Immature natural killer cell (primary cell): ENCODE measurements at regions not wholly inside any gene's neighbourhood (a gene's known extent, or its start where the extent isn't known, plus 50 kb on each side); places are given as distances from the start of the nearest gene placed in this dataset.

Source experiments
- DNase-seq, 3 donors: peaks; one replicate each; pipeline ENCODE4 v3.0.0; 2022; ENCODE audit warnings: mixed read lengths in 1 of 3
- H3K27ac Mint-ChIP-seq, 6 donors: one replicate each; pipeline ENCODE4 v1.8.0; 2020; ENCODE audit warnings: mixed read lengths in 6 of 6, mild to moderate bottlenecking in 5 of 6, inconsistent platforms in 4 of 6, moderate library complexity in 3 of 6
- H3K27me3 Mint-ChIP-seq, 3 donors: one replicate each; pipeline ENCODE4 v1.8.0; 2020 to 2021; ENCODE audit warnings: low read depth in 3 of 3, mild to moderate bottlenecking in 3 of 3, mixed read lengths in 3 of 3, moderate library complexity in 3 of 3, inconsistent platforms in 1 of 3
- H3K36me3 Mint-ChIP-seq, 3 donors: one replicate each; pipeline ENCODE4 v1.8.0; 2020; ENCODE audit warnings: mixed read lengths in 3 of 3, inconsistent platforms in 2 of 3, mild to moderate bottlenecking in 2 of 3
- H3K4me1 Mint-ChIP-seq, 2 donors: one replicate each; pipeline ENCODE4 v1.8.0; 2020; ENCODE audit warnings: inconsistent platforms in 2 of 2, mild to moderate bottlenecking in 2 of 2, mixed read lengths in 2 of 2, moderate library complexity in 1 of 2
- H3K4me3 Mint-ChIP-seq, 5 donors: one replicate each; pipeline ENCODE4 v1.8.0; 2020; ENCODE audit warnings: mild to moderate bottlenecking in 5 of 5, mixed read lengths in 5 of 5, inconsistent platforms in 3 of 5, moderate library complexity in 3 of 5
- H3K9me3 Mint-ChIP-seq, 6 donors: one replicate each; pipeline ENCODE4 v1.8.0; 2020; ENCODE audit warnings: mild to moderate bottlenecking in 6 of 6, mixed read lengths in 6 of 6, inconsistent platforms in 4 of 6, moderate library complexity in 3 of 6

DNA sequence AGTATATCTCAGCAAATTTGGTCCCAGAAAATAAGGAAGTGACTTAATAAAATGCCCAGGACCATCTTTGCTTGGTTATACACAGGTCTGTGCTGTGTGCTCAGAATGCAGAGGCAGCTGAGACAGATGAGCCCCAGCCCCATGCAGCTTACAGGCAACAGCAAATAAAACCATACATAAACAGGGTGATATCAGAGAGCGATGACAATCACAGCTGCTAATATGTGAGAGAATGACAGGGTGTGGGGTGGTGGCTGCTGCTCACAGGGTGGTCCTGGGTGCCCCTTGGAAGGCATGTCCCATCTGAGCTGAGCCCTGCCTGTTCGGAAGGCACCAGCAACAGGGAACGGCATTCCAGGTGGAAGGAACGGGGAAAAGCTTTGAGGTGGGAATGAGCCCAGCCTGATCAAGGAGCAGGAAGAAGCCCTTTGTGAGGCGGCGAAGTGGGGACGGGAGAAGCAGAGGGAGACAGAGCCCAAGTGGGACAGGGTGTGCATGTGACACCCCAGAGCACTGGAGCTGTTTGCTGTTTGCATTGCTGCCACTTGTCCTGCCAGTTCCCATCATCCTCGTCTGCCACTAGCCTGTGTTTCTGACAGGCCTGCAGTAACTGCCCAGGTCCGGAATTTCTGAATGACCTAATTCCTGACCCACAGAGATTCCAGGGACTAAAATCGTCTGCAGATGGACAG lies 150.5 kb downstream of the KATNIP start:
- DNase-seq = no peak
- Mint-ChIP-seq H3K36me3 (peaks cover 6 to 41% (median 32%) of the 10 kb centered on the region in 3 donors), H3K27me3 (no peaks in the 10 kb centered on the region), H3K27ac (no peak overlapping the region), H3K4me1 (no peaks in the 10 kb centered on the region), H3K4me3 (no peak overlapping the region), H3K9me3 (no peaks in the 10 kb centered on the region)

DNA sequence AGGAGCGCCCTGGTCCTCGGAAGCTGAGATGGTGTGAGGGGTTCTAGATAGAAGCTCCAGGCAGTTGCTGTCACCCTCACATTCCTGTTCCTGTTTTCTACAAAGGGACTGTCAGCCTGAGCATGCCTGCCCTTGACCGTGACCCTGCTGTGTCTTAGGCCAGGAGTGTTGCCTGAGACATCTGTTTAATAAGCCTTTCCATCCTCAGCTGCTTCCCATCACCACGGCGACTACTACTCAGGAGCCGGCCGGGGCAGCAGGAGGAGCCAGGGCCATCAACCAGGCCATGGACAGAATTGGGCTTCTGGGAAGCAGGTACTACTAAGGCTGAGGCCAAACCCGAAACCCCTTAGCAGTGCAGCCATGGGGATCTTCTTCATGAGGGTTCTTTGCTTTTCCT lies 151.4 kb downstream of the KATNIP start:
- no peak overlapping the region for H3K27ac Mint-ChIP-seq
- H3K4me1 Mint-ChIP-seq = no peaks in the 10 kb centered on the region
- no peaks in the 10 kb centered on the region for H3K27me3 Mint-ChIP-seq
- H3K9me3 Mint-ChIP-seq = no peaks in the 10 kb centered on the region
- H3K36me3 Mint-ChIP-seq = peaks cover 6 to 40% (median 31%) of the 10 kb centered on the region in 3 donors
- no peak overlapping the region for H3K4me3 Mint-ChIP-seq
- no peak for DNase-seq

DNA sequence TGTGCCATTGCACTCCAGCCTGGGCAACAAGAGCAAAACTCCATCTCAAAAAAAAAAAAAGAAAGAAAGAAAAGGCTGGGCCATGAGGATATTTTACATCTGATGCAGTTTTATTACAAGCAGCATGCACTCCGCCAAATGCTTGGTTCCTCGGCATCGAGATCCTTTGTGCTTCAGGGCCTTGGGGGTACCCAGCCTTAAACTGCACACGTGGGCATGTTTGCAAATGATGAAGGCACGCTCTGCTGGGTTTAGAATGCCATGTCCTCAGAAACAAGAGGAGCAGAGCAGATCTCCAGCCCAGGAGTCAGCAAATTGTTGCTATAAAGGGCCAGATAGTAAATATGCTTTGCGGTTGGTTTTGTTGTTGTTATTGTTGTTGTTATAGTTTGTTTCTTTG lies 153.2 kb downstream of the KATNIP start:
- Mint-ChIP-seq H3K4me1 (no peaks in the 10 kb centered on the region), H3K36me3 (peaks cover 6 to 32% (median 22%) of the 10 kb centered on the region in 3 donors), H3K9me3 (no peaks in the 10 kb centered on the region), H3K27me3 (no peaks in the 10 kb centered on the region), H3K27ac (no peak overlapping the region), H3K4me3 (no peak overlapping the region)
- no peak for DNase-seq

DNA sequence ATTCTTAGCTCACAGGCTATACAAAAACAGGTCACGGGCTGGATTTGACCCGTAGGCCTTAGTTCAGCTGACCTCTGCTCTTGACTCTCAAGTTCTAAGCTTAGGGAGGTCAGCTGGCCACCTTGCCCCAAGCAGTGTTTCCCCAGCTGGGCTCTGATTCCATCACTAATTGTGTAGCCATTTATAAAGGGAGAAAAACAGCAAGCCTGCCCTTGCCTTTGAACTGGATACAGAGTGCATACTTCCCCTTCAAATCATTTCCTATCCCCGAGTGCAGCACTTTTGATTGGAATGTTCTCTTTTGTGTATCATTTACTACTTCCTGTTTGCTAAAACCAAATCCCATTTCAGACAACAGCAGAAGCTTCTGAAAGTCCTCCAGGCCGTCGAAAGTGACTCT lies 153.6 kb downstream of the KATNIP start:
- Mint-ChIP-seq H3K4me1 (no peaks in the 10 kb centered on the region), H3K27ac (no peak overlapping the region), H3K9me3 (no peaks in the 10 kb centered on the region), H3K4me3 (no peak overlapping the region), H3K36me3 (peaks cover 6 to 33% (median 22%) of the 10 kb centered on the region in 3 donors), H3K27me3 (no peaks in the 10 kb centered on the region)
- no peak for DNase-seq

DNA sequence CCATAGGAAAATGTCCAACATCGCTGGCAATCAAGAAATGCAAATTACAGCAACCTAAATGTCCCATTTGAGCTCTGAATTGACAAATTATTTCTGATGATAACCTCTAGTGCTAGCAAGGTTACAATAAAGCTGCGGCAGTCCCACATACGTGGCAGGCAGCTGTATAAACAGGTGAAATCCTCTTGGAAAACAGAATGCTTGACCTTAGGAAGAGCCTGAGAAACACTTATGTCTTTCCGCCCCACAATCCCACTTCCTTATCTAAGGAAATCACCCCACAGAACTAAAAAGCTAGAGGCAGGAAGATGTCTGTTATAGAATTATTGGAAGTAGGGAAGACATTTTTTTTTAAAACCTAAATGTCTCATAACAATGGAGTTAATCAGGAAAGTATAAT lies 154.3 kb downstream of the KATNIP start:
- H3K4me3 Mint-ChIP-seq = no peak overlapping the region
- no peaks in the 10 kb centered on the region for H3K4me1 Mint-ChIP-seq
- H3K27ac Mint-ChIP-seq = no peak overlapping the region
- no peaks in the 10 kb centered on the region for H3K27me3 Mint-ChIP-seq
- H3K9me3 Mint-ChIP-seq = no peaks in the 10 kb centered on the region
- no peak for DNase-seq
- H3K36me3 Mint-ChIP-seq = peaks cover 2 to 31% (median 18%) of the 10 kb centered on the region in 3 donors

DNA sequence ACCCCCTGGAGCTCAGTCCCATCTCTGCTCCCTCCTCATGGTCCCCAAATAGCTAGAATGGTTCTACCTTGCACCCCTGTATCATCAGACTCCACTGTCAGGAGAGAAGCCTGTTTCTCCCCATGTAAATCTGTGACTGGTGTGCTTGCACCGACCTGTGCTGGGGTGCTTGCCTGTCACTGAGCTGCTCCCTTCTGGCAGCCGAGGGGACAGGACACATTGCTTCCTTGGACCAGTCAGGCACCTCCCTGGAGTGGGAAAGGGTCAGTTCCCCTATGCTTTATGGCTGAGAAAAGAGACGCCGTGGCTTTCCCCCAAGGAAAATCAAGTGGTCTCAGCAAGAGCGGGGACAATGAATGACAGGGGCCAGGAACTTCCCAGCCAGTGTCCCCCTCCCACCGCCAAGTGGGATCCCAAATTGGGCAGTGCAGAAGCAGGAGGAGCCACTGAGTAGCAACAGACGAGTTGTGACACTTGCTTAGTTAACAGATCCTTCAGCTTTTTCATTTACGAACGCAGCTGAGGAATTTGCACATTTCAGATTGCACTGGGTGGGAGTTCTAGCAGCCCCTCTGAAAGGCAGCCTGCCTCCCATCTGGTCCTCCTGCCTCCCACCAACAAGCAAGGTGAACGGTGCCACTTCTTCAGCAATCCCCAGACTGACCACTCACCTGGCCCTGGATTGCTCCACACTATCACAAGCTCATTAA lies 156.4 kb downstream of the KATNIP start:
- no peaks in the 10 kb centered on the region for H3K9me3 Mint-ChIP-seq
- H3K36me3 Mint-ChIP-seq = peaks cover 5 to 24% (median 11%) of the 10 kb centered on the region in 3 donors
- no peaks in the 10 kb centered on the region for H3K27me3 Mint-ChIP-seq
- no peak overlapping the region for H3K4me3 Mint-ChIP-seq
- H3K27ac Mint-ChIP-seq = no peak overlapping the region
- H3K4me1 Mint-ChIP-seq = no peaks in the 10 kb centered on the region
- no peak for DNase-seq

DNA sequence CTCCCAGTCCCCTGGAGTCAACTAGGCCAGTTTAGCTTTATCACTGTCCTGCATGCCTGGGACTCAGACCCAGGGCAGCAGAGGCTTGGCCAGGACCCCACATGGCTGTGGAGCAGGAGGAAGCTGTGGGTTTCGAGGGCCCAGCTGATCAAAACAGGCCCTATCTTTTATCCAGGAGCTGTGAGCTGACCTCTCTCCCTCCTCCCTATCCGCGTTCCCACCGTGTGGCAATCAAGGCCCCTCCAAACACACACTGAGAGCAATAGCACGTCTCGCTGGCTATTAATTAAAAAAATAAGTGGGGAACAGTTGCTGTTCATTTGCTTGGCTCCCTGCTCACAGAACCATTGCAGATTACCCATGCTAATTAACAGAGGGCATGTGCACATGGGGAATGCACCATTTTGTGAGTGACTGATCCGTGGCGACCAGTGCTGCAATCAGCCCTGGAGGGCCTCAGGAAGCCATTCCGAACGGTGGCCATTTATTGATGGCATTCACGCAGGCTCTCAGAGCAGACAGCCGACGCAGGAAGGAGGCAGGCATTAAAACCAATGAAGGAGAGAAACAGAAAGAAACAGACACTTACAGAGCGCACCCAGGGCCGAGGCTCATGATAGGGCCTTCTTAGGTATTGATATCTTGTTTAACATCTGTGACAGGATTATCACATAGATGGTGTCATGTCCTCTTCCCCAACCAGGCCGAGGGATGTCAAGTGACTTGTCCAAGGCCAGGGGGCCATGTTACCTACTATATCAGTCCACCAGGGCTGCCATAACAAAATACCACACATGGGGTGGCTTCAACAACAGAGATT lies 157.1 kb downstream of the KATNIP start:
- Mint-ChIP-seq H3K27me3 (no peaks in the 10 kb centered on the region), H3K9me3 (no peaks in the 10 kb centered on the region), H3K27ac (no peak overlapping the region), H3K4me1 (no peaks in the 10 kb centered on the region), H3K4me3 (no peak overlapping the region), H3K36me3 (peaks cover 6 to 22% (median 7%) of the 10 kb centered on the region in 3 donors)
- no peak for DNase-seq

DNA sequence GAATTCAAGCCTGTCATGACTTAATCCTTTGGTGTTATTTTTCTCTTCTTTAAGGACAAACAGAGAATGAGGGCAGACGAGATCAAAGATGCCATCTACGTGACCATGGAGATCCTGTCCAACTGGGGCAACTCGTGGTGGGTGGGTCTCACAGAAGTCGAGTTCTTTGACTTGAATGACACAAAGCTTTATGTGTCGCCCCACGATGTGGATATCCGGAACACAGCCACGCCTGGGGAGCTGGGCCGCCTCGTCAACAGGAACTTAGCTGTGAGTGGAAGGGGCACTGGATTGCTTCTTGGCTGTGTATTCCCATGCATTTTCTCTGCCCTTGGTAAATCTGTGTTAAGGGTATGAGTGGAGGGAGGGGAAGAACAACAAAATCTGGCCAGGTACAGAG lies 158.7 kb downstream of the KATNIP start:
- no peaks in the 10 kb centered on the region for H3K9me3 Mint-ChIP-seq
- no peak overlapping the region for H3K27ac Mint-ChIP-seq
- peaks cover 6 to 21% (median 12%) of the 10 kb centered on the region in 3 donors for H3K36me3 Mint-ChIP-seq
- peaks cover 0 to 1% (median 0%) of the 10 kb centered on the region in 3 donors for H3K27me3 Mint-ChIP-seq
- DNase-seq = no peak
- no peaks in the 10 kb centered on the region for H3K4me1 Mint-ChIP-seq
- no peak overlapping the region for H3K4me3 Mint-ChIP-seq

DNA sequence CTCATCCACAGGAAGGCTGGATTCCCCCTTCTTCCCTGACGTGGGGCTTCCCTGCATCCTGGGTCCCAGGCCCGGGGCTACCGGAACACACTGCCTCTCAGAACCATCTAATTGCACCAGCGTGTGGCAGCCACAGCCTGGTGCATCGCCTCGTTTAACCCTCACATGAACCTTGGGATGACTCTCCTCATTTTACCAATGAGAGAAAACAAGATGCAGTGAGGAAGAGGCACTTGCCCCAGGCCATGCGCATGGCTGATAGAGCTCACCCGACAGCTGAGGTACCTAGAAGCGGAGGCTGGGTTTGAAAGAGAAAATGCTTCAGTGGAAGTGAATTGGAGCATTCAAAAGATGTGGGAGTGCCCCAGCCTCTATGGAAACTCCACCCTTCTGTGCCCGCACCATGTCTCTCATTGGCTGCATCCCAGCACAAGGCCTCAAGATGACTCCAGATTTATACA lies 162.3 kb downstream of the KATNIP start:
- H3K4me3 Mint-ChIP-seq = no peak overlapping the region
- H3K4me1 Mint-ChIP-seq = peaks cover 6 to 10% of the 10 kb centered on the region in 2 donors
- peaks cover 0 to 2% (median 0%) of the 10 kb centered on the region in 3 donors for H3K27me3 Mint-ChIP-seq
- no peaks in the 10 kb centered on the region for H3K9me3 Mint-ChIP-seq
- no peak overlapping the region for H3K27ac Mint-ChIP-seq
- no peak for DNase-seq
- H3K36me3 Mint-ChIP-seq = peaks cover 6 to 17% (median 16%) of the 10 kb centered on the region in 3 donors

DNA sequence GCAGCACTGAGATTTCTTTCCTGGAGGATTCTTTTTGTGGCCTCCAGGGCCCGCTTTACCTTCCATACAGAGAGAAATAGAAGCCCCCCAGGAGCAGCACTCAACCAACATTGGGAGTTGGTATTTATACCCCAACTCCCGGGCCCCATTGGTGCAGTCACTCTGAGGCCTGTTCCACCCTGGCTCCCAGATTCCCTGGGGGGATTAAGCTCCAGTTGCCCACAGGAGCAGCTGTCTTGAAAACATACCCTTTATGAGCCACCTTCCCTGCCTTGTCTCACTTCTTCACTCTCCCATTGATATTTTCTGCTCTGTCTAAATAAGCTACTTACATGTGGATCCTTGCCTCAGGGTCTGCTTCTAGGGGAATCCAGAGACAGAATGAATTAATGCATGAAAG lies 167.8 kb downstream of the KATNIP start:
- peaks cover 0 to 3% (median 0%) of the 10 kb centered on the region in 3 donors for H3K27me3 Mint-ChIP-seq
- H3K36me3 Mint-ChIP-seq = peaks cover 0 to 15% (median 9%) of the 10 kb centered on the region in 3 donors
- no peak overlapping the region for H3K4me3 Mint-ChIP-seq
- no peaks in the 10 kb centered on the region for H3K9me3 Mint-ChIP-seq
- H3K27ac Mint-ChIP-seq = no peak overlapping the region
- DNase-seq = no peak
- H3K4me1 Mint-ChIP-seq = peaks cover 21 to 26% of the 10 kb centered on the region in 2 donors

DNA sequence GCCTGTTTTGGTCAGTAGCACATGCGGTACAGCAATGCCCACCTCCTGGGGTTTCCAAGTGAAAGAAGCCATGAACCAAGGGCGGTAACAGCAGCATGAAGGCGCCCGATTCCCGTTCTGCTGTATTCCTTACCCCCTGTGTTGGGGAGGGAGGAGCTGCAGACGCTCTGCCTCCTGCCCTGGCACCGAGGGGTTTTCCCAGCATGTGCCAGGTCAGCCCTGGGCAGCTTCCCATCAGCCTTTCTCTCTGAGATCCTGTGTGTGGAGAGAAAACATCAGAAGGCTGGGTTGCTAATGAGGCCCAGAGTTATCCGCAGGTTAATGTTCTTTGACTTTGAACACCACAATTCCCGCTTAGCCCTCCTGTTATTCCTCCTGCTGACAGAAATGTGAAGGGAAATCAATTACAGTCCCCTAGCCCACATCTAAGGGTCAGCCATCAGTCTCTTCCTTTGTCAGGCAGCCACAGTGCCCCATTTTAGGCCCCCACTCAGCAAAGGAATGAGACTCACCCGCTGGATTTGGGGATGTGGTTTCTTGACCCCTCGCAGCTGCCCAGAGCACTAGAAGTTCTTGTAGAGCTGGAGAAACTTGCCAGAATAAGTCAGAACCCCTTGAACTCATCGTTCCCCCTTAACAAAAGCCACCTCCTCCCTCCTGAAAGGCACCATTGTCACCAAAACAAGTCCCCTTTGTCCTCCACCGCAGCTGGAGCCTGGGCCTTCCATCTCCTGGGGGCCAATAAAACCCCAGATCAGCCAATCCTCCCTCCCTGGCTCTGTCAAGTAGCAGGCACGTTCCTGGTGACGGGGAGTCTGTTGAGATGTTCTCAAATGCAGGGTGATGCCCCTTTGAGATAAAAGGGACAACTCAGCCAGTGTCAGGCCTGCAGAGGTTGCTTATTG lies 168.5 kb downstream of the KATNIP start:
- no peak overlapping the region for H3K4me3 Mint-ChIP-seq

DNA sequence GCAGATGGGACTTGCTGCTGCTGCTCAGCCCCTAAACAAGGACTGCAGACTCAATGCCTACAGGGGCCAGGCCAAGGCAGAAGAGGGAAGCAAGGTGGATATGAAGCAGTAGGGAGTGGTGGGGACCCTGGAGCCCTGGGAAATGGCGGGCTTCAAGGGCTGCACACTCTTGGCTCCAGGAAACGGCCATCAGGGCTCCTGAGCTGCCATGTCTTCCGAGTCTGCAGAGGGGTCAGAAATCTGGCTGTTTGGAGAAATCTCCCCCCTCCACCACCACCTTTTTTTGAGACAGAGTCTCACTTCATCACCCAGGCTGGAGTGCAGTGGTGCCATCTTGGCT lies 169.1 kb downstream of the KATNIP start:
- no peak overlapping the region for H3K4me3 Mint-ChIP-seq
- H3K36me3 Mint-ChIP-seq = peaks cover 0 to 16% (median 8%) of the 10 kb centered on the region in 3 donors
- DNase-seq = no peak
- H3K27ac Mint-ChIP-seq = peak overlapping the region in 1 of 6 donors; percentile 45
- H3K4me1 Mint-ChIP-seq = peaks cover 35 to 40% of the 10 kb centered on the region in 2 donors
- H3K27me3 Mint-ChIP-seq = peaks cover 0 to 1% (median 0%) of the 10 kb centered on the region in 3 donors
- no peaks in the 10 kb centered on the region for H3K9me3 Mint-ChIP-seq

More for the DNA sequence above, 168.5 kb downstream of the KATNIP start:
- peak overlapping the region in 2 of 6 donors; percentile 40 to 45 for H3K27ac Mint-ChIP-seq
- no peaks in the 10 kb centered on the region for H3K9me3 Mint-ChIP-seq
- peaks cover 0 to 1% (median 0%) of the 10 kb centered on the region in 3 donors for H3K27me3 Mint-ChIP-seq
- H3K4me1 Mint-ChIP-seq = peaks cover 29 to 34% of the 10 kb centered on the region in 2 donors
- H3K36me3 Mint-ChIP-seq = peaks cover 0 to 15% (median 11%) of the 10 kb centered on the region in 3 donors
- no peak for DNase-seq
